ENCODE measurements at regions not wholly inside any gene's neighbourhood (a gene's known extent, or its start where the extent isn't known, plus 50 kb on each side); places are given as distances from the start of the nearest gene placed in this dataset.

GRCh38 chr10:89078724-89079672, 88.4 kb downstream of the FAS start:
- no peak overlapping the region for H3K4me2 ChIP-seq
- no peaks in the 10 kb centered on the region for H3K36me3 ChIP-seq
- H3K27ac ChIP-seq = no peak overlapping the region
- Mint-ChIP-seq H3K36me3 (no peaks in the 10 kb centered on the region), H3K4me1 (no peaks in the 10 kb centered on the region), H3K4me3 (no peak overlapping the region), H3K27ac (no peak overlapping the region), H3K9me3 (no peaks in the 10 kb centered on the region), H3K27me3 (ENCODE audit: insufficient read depth, low read depth) (no peaks in the 10 kb centered on the region)
- H3K9me3 ChIP-seq (ENCODE audit: low read depth) = no peaks in the 10 kb centered on the region
- TF ChIP-seq, protein P1, sequence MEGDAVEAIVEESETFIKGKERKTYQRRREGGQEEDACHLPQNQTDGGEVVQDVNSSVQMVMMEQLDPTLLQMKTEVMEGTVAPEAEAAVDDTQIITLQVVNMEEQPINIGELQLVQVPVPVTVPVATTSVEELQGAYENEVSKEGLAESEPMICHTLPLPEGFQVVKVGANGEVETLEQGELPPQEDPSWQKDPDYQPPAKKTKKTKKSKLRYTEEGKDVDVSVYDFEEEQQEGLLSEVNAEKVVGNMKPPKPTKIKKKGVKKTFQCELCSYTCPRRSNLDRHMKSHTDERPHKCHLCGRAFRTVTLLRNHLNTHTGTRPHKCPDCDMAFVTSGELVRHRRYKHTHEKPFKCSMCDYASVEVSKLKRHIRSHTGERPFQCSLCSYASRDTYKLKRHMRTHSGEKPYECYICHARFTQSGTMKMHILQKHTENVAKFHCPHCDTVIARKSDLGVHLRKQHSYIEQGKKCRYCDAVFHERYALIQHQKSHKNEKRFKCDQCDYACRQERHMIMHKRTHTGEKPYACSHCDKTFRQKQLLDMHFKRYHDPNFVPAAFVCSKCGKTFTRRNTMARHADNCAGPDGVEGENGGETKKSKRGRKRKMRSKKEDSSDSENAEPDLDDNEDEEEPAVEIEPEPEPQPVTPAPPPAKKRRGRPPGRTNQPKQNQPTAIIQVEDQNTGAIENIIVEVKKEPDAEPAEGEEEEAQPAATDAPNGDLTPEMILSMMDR (IDR thresholded peaks at IDR 0.05) = no peak
- TF ChIP-seq EZH2phosphoT487 (IDR thresholded peaks at IDR 0.05) (no peak), EZH2 (IDR thresholded peaks at IDR 0.05) (no peak)
- no peaks in the 10 kb centered on the region for H3K27me3 ChIP-seq
- H3F3A ChIP-seq (ENCODE audit: low read depth) = no peaks in the 10 kb centered on the region
- no peaks in the 10 kb centered on the region for H4K20me1 ChIP-seq (ENCODE audit: low read depth)
- no peak overlapping the region for H3K9ac ChIP-seq
- no peaks in the 10 kb centered on the region for H3K4me1 ChIP-seq
- no peak overlapping the region for H3K4me3 ChIP-seq
- no peak overlapping the region for H2AFZ ChIP-seq (replicated peaks)
- no peak for DNase-seq (ENCODE audit: low spot score)
- H3K79me2 ChIP-seq (ENCODE audit: low read depth) = no peaks in the 10 kb centered on the region

GRCh38 chr10:89076120-89076519, 85.5 kb downstream of the FAS start:
- Histone ChIP-seq H3K27ac (no peak overlapping the region), H3K36me3 (no peaks in the 10 kb centered on the region), H4K20me1 (ENCODE audit: low read depth) (no peaks in the 10 kb centered on the region), H3K27me3 (no peaks in the 10 kb centered on the region), H3K4me1 (no peaks in the 10 kb centered on the region), H3K4me2 (no peak overlapping the region), H3K79me2 (ENCODE audit: low read depth) (no peaks in the 10 kb centered on the region), H3K9ac (no peak overlapping the region), H3F3A (ENCODE audit: low read depth) (no peaks in the 10 kb centered on the region), H2AFZ (replicated peaks) (no peak overlapping the region), H3K9me3 (ENCODE audit: low read depth) (no peaks in the 10 kb centered on the region), H3K4me3 (no peak overlapping the region)
- Mint-ChIP-seq H3K27ac (no peak overlapping the region), H3K4me3 (no peak overlapping the region), H3K9me3 (no peaks in the 10 kb centered on the region), H3K36me3 (no peaks in the 10 kb centered on the region), H3K27me3 (ENCODE audit: insufficient read depth, low read depth) (no peaks in the 10 kb centered on the region), H3K4me1 (no peaks in the 10 kb centered on the region)
- DNase-seq (ENCODE audit: low spot score) = no peak
- TF ChIP-seq, protein P1 (IDR thresholded peaks at IDR 0.05) = no peak
- TF ChIP-seq EZH2 (IDR thresholded peaks at IDR 0.05) (no peak), EZH2phosphoT487 (IDR thresholded peaks at IDR 0.05) (no peak)

- H4K20me1 ChIP-seq (ENCODE audit: low read depth) = no peaks in the 10 kb centered on the region
- no peaks in the 10 kb centered on the region for H3F3A ChIP-seq (ENCODE audit: low read depth)
- DNase-seq (ENCODE audit: low spot score) = no peak
- no peaks in the 10 kb centered on the region for H3K79me2 ChIP-seq (ENCODE audit: low read depth)
- no peak overlapping the region for H3K4me2 ChIP-seq
- H3K4me1 Mint-ChIP-seq = no peaks in the 10 kb centered on the region
- H3K27ac Mint-ChIP-seq = no peak overlapping the region
- H3K9me3 Mint-ChIP-seq = no peaks in the 10 kb centered on the region
- H3K27me3 ChIP-seq = no peaks in the 10 kb centered on the region
- TF ChIP-seq EZH2 (IDR thresholded peaks at IDR 0.05) (no peak), EZH2phosphoT487 (IDR thresholded peaks at IDR 0.05) (no peak)
- TF ChIP-seq, protein P1 (IDR thresholded peaks at IDR 0.05) = no peak
- H3K4me1 ChIP-seq = no peaks in the 10 kb centered on the region
- H3K9me3 ChIP-seq (ENCODE audit: low read depth) = no peaks in the 10 kb centered on the region
- H3K27me3 Mint-ChIP-seq (ENCODE audit: insufficient read depth, low read depth) = no peaks in the 10 kb centered on the region
- H3K27ac ChIP-seq = no peak overlapping the region
- H3K9ac ChIP-seq = no peak overlapping the region
- H3K36me3 ChIP-seq = no peaks in the 10 kb centered on the region
- no peak overlapping the region for H3K4me3 Mint-ChIP-seq
- no peak overlapping the region for H2AFZ ChIP-seq (replicated peaks)
- no peak overlapping the region for H3K4me3 ChIP-seq
- no peaks in the 10 kb centered on the region for H3K36me3 Mint-ChIP-seq
Measured at GRCh38 chr10:89075631-89076030, 85.0 kb downstream of the FAS start.
